AG04449 (cell line): ENCODE measurements at regions not wholly inside any gene's neighbourhood (a gene's known extent, or its start where the extent isn't known, plus 50 kb on each side); places are given as distances from the start of the nearest gene placed in this dataset.
"Not testable (repeated sequence)": the region's sequence is repeated elsewhere in the genome, so short reads cannot be mapped to it uniquely, and the experiment has no call there.

Experiments
- CTCF ChIA-PET: fragments of 350-600 bp; formaldehyde crosslinking; extraction: SDS; loops from one replicate; lab custom pipeline; 2021; ENCODE audit warnings: antibody characterized with exemption; lab: Yijun Ruan, JAX
- POLR2A ChIA-PET: fragments of 400-600, 350-600 bp; formaldehyde crosslinking; extraction: SDS; loops from one replicate; lab custom pipeline; 2020; ENCODE audit warnings: antibody characterized with exemption, inconsistent platforms; lab: Yijun Ruan, JAX
- DNase-seq: peaks from one replicate; pipeline ENCODE4 v3.0.0-alpha.2; 2010; ENCODE audit warnings: low read depth, low spot score
- H3K4me3 ChIP-seq: 2 replicates; pipeline ENCODE4 v1.5.1; 2011; ENCODE audit warnings: low read depth, mild to moderate bottlenecking, control low read depth, low read length
- CTCF ChIP-seq: IDR thresholded peaks from one replicate; pipeline ENCODE4 v1.5.1; 2011; ENCODE audit warnings: mild to moderate bottlenecking, moderate library complexity, low read length, control low read depth, inconsistent platforms; ENCODE audit not compliant: insufficient read depth; ENCODE audit errors: missing control alignments

GRCh38 chr19:28601723-28602440 lies 611.1 kb downstream of the UQCRFS1 start:
- no peak for TF ChIP-seq CTCF
- CTCF ChIA-PET: no interaction called here
- POLR2A ChIA-PET: no interaction called here
- no peak overlapping the region for H3K4me3 ChIP-seq
- DNase-seq: no peak

- no peak overlapping the region for H3K4me3 ChIP-seq
- TF ChIP-seq CTCF: no peak
- no peak for DNase-seq
- POLR2A ChIA-PET: no interaction called here
- CTCF ChIA-PET: no interaction called here
Measured at GRCh38 chr19:28598861-28599260, 614.1 kb downstream of the UQCRFS1 start.

DNA sequence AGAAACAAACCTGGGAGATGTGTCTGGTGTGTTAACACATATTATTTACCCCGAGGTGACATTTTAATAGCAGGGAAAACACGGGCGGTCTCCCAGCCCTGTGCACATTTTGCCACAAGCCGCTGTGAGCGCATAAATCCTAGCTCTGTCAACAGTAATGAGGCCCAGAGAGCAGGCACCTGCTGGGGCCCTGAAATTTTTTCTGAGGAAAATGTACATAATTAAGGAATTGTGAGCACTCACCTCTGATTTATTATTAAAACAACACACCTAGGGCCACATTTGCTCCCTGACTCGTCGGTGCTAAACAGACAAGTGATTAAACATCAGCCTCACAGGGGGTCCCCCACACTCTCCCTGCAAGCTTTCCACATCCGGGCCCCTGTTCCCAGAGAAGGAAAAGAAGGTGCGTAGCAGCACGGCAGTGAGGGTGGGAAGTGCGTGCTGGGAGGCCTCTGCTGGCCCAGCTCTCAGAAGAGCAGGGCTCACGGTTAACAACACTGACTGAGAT lies 616.3 kb downstream of the UQCRFS1 start:
- ChIA-PET CTCF (interaction anchor here (0.8 to 0.9 kb wide), 2 partner anchors 44 to 130 kb away, joined by 3 to 4 read pairs; no protein-coding TSS in a partner anchor), POLR2A (no interaction called here)
- no peak overlapping the region for H3K4me3 ChIP-seq
- no peak for TF ChIP-seq CTCF
- no peak for DNase-seq

DNA sequence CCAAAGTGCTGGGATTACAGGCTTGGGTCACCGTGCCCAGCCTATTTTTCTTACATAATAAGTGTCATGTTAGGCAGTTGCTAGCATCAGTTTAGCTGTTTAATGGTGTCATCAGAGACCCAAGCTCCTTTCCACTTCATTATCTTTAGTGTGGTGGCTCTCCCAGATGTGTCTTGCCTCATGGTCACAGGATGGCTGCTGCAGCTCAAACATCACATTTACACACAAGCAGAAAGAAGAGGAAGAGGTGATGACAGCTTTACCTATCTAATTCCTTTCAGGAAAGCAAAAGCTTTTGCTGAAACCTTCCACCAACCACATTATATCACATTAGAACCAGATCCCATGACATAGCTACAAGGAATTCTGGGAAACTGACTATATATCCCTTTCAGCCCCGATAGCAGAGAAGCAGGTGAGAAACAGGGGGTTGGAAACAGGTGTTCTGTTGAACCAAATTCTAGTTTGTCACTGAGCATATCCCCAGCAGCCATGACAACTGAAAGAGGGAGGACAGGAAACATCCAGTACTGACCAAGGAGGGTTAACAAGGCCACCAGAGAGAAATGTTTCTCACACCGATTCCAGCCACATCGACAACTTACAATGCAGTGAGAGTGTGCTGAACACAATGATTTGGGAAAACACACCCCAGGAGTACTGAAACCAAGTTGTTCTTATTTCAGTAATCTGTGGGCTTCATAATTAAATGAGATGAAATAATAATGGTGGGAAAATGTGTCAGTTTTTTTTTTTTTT lies 617.0 kb downstream of the UQCRFS1 start:
- POLR2A ChIA-PET: no interaction called here
- DNase-seq: no peak
- H3K4me3 ChIP-seq: no peak overlapping the region
- CTCF ChIA-PET: interaction anchor here (0.8 kb wide), 1 partner anchor 129 kb away, joined by 4 read pairs; no protein-coding TSS in a partner anchor
- no peak for TF ChIP-seq CTCF

DNA sequence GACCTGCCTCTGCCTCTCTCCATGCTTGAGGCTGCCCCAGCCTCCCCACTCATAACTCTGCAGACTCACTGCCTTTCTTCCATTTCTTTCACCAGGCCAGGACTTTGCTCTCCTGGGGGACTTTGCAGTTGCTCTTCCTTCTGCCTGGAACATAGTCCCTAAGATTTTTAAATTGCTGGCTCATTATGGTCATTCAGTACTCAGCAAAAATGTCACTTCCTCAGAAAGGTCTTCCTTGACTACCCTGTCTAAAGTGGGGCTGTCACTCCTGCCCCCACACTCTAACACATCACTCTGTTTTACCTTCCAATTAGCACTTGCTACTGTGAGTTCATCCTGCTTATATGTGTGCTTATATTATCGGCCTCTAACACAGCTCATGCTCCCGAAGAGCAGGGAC lies 618.2 kb downstream of the UQCRFS1 start:
- H3K4me3 ChIP-seq: no peak overlapping the region
- no peak for TF ChIP-seq CTCF
- ChIA-PET POLR2A (no interaction called here), CTCF (no interaction called here)
- no peak for DNase-seq

DNA sequence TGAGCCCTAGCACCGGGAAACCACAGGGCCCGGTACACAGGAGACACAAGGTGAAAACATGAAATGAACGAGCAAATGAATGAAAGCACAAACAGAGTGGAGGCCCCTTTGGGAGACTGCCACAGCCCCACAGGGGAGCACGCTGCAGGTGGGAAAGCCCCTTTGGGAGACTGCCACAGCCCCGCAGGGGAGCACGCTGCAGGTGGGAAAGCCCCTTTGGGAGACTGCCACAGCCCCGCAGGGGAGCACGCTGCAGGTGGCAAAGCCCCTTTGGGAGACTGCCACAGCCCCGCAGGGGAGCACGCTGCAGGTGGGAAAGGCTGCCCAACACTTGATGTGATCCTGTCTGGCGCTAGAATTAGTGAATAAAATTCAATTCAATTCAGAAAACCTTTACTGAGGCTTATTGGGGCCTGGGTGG lies 623.0 kb downstream of the UQCRFS1 start:
- CTCF ChIA-PET, DNase-seq, POLR2A ChIA-PET, H3K4me3 ChIP-seq: not testable (repeated sequence)
